Caki2 (cell line): ENCODE measurements at regions not wholly inside any gene's neighbourhood (a gene's known extent, or its start where the extent isn't known, plus 50 kb on each side); places are given as distances from the start of the nearest gene placed in this dataset.
A peak's percentile ranks its signal among the peaks of the same experiment; 100 is the strongest.
"Not testable (repeated sequence)": the region's sequence is repeated elsewhere in the genome, so short reads cannot be mapped to it uniquely, and the experiment has no call there.

Source experiments
- DNase-seq: peaks from one replicate; pipeline ENCODE4 v3.0.0-alpha.2; 2015; ENCODE audit warnings: low read depth
- in situ Hi-C: cut with HindIII; loops from 2 replicates; pipeline ENCODE4 v1.10.0; 2016; ENCODE audit warnings: low sequenced_read_pairs, low pct_unique_long_range_greater_than_20kb, mixed read lengths

DNA sequence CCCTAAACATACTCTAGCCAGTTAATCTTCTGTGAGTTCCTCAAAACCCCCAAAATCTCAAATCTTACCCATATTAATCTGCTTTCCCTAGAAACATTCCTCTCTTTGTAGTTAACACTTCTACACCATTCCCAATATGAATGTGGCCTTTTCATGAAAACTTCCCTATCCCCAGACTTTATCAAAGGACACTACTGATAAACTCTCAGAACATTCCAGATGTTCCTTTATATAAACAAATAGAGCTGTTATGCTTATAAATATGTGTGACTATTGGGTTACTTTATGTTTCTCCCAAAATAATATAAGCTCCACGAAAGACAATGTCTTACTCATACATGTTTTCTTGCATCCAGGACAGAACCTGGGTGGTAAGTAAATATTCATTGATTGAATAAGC lies 205.4 kb upstream of the NFIA start:
- no peak for DNase-seq
- in situ Hi-C loops = no loop called here

DNA sequence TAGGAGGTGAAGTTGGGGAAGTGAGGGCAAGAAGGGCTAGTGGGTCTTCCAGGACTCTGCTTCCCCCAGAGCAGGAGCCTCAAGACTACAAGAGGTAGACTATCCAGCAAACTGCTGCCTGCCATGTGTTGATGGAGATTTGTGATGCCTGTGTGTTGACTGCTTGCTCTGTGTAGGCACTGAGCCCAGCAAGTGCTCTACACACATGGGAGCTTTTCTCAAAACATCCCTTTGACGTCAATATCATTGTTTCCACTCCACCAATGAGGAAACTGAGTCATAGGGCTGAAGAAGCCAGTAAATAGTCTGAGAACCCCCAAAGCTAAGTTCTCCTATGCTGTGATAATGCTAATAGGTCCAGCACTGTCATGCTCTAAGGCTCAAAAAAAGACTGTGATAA lies 207.2 kb upstream of the NFIA start:
- in situ Hi-C loops = no loop called here
- DNase-seq = no peak

DNA sequence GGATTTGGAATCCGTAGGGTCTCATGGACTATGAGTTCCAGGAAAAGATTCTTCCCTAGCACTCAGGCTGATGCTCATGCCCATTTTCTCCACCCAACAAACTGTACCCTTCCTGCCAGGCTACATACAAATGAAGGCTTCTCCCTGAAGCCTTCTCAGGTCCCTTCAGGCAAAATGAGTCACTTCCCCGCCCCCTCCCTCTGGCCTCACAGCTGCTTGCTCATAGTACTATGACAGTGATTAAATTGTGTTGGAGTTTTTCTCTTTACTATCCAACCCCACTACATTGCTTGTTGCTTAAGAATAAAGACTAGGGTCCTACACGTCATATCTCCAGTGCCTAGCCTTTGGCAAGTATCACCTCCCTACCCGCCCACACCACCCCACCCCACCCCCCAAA lies 207.6 kb upstream of the NFIA start:
- DNase-seq = peak; percentile 6
- in situ Hi-C loops = no loop called here

- DNase-seq = not testable (repeated sequence)
Measured at GRCh38 chr1:60873396-60873795, 209.0 kb upstream of the NFIA start.

GRCh38 chr1:60872426-60873054 lies 209.8 kb upstream of the NFIA start:
- in situ Hi-C loops = no loop called here
- DNase-seq = no peak

More at GRCh38 chr1:60873396-60873795, 209.0 kb upstream of the NFIA start:
- in situ Hi-C loops = not testable (repeated sequence)

- DNase-seq = no peak
- in situ Hi-C loops = no loop called here
Measured at GRCh38 chr1:60870269-60870865, 212.0 kb upstream of the NFIA start.

DNA sequence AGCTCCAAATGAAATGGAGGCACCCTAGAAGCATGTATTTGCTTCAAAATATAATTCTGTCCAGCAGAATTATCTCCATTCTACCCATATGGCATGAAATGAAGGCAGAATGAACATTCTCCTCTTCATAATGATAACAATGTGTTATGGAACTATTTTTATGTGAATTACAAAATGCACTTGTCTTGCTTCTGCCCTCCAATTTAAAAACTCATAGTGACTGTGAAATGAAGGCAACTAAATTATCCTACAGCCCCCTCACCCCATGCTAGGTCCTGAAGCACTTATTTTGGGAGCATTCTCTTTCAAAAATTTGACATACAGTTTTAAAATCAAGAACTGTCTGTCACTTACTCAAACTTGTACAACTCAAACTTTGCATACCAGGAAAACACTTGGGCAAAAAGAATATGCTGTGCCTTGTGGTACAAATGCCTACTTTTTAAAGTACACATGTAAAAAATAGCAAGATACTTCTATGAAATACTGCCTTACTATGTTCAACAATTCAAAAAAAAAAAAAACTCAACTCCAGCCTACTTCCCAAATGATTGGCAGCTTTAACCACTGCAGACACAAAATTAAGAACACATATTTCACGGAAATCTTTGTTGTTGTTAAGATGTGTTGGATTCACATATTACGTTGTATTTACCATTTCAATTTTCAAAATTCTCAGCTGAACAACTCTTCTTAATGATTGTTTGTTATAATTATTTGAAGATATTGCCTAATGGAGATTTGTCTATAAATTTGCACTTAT lies 213.3 kb upstream of the NFIA start:
- no peak for DNase-seq
- in situ Hi-C loops = no loop called here

DNA sequence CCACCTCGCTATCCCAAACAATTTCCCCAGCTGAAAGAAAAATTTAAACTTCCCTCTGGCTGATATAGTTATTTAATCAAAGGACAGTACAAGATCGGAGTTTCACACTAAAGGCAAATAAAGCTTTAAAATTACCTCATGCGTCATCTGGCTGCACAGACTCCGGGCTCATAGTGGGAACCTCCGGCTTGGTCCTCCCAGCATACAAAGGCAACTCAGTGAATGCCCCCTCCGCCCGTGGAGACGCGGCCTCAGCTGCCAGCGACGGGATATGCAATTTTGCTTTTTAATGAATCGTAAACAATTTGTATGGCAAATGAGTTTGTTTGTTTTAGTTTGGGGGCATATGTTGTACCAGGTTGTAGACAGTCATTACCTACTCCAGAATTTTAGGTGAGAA lies 214.6 kb upstream of the NFIA start:
- in situ Hi-C loops = no loop called here
- no peak for DNase-seq

DNA sequence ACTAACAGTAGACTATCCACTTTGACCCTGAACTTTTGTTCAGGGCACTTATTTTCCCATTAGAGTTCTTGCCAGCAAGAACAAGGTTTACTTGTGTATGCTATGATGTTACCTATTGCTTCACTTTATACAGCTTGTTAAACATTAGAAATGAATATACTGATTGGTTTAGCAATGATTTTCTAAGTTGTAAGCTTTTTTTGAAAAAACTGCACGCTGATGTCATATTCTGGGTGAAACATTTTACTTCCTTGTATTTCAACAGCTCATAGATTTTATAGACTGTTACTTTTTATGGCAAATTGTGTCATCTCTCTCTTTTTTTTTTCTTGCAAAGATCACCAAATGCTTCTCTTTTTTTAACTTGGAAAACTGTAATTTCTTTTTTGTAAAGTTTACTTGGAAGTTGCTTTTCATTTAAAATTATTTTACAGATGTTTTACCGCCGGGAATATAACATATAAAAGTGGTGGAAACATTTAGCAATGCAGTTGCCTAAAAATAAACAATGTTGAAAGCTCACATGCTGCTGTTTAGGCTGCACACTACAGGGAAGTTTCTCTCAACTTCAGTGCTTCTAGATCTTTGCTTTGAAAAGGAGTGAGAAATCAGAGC lies 215.3 kb upstream of the NFIA start:
- in situ Hi-C loops = no loop called here
- DNase-seq = peak; percentile 10

GRCh38 chr1:60866226-60866900 lies 216.0 kb upstream of the NFIA start:
- no peak for DNase-seq
- in situ Hi-C loops = no loop called here

DNA sequence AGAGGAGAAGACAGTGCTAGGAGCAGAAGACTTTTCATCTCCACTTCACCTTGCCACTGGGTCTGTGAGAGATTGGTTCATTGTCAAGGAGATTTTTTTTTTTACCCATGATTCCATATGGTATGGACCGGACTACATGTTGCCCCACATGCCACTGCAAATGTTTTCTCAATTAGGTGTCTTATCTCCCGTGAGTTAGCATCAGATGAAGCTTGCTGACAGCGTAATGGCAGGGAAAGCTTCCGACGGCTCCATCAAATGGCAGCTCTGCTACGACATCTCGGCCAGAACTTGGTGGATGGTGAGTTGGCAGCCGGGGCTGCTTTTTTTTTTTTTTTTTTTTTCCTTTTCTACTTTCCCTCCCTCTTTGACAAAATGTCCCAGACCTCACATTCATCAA lies 217.2 kb upstream of the NFIA start:
- DNase-seq = no peak
- in situ Hi-C loops = no loop called here

- in situ Hi-C loops = no loop called here
- DNase-seq = no peak
Measured at GRCh38 chr1:60864722-60865121, 217.6 kb upstream of the NFIA start.

DNA sequence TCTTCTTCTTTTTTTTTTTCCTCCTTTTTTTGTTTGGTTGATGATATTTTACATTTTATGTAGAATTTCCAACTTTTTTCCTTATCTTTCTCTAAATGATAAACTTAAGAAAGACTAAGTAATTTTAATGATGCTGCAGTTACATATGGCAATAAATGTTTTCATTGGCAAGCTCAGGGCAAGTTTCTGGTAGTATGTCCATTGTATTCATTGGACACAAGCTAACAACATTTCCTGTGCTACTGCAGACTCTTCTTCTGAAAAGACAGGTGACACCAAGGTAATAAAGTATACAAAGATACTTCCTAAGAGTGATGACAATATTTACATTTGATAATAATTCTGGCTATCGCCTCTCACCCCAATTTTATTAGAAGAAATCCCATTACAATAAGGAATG lies 219.2 kb upstream of the NFIA start:
- no peak for DNase-seq
- in situ Hi-C loops = no loop called here

- DNase-seq = no peak
- in situ Hi-C loops = no loop called here
Measured at GRCh38 chr1:60861961-60862567, 220.3 kb upstream of the NFIA start.

DNA sequence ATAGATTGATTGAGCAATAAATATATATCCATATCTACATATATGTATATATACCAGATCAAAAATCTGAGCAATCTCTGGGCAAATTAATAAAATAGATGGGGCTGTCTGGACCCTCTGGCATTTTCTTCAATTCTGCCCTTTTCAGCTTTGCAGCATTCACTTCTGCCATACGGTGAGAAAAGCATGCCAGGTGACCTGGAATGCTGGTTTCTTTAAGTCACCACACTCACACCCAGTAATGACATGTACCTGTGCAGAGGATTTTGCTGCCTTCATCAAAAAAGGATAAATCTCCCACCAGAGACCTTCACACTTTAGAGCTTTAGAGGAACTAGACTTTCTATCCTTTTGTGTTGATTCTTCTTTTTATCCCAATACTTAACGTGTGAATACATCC lies 223.2 kb upstream of the NFIA start:
- in situ Hi-C loops = no loop called here

GRCh38 chr1:60857851-60858250 lies 224.5 kb upstream of the NFIA start:
- no peak for DNase-seq
- in situ Hi-C loops = no loop called here

More for the DNA sequence above, 223.2 kb upstream of the NFIA start:
- DNase-seq = no peak

GRCh38 chr1:60850084-60850483 lies 232.3 kb upstream of the NFIA start:
- in situ Hi-C loops = no loop called here
- DNase-seq = no peak

- DNase-seq = no peak
- in situ Hi-C loops = no loop called here
Measured at GRCh38 chr1:60849401-60849800, 233.0 kb upstream of the NFIA start.
